Muscle layer of colon (tissue), 2 donors: ENCODE measurements at regions not wholly inside any gene's neighbourhood (a gene's known extent, or its start where the extent isn't known, plus 50 kb on each side); places are given as distances from the start of the nearest gene placed in this dataset.

Experiments used
- H3K27ac ChIP-seq: one replicate; pipeline ENCODE4 v1.7.0; 2013; ENCODE audit warnings: low read depth, mild to moderate bottlenecking, low read length, moderate library complexity
- H3K27me3 ChIP-seq, 2 donors: one replicate each; pipeline ENCODE4 v1.7.0; 2013; ENCODE audit warnings: low read length in 2 of 2, mild to moderate bottlenecking in 2 of 2; ENCODE audit not compliant: insufficient read depth in 2 of 2, control insufficient read depth in 1 of 2
- H3K36me3 ChIP-seq: one replicate; pipeline ENCODE4 v1.7.0; 2013; ENCODE audit warnings: mild to moderate bottlenecking, low read length; ENCODE audit not compliant: insufficient read depth
- H3K4me1 ChIP-seq: one replicate; pipeline ENCODE4 v1.7.0; 2013; ENCODE audit warnings: mild to moderate bottlenecking, low read length; ENCODE audit not compliant: insufficient read depth
- H3K4me3 ChIP-seq, 2 donors: one replicate each; pipeline ENCODE4 v1.7.0; 2013; ENCODE audit warnings: low read length in 2 of 2, low read depth in 1 of 2, mild to moderate bottlenecking in 1 of 2, moderate library complexity in 1 of 2
- H3K9ac ChIP-seq: one replicate; pipeline ENCODE4 v1.7.0; 2013; ENCODE audit warnings: low read length
- H3K9me3 ChIP-seq: one replicate; pipeline ENCODE4 v1.7.0; 2013; ENCODE audit warnings: mild to moderate bottlenecking, low read length
- donor health status: abdominal sarcoma.
- donor health status: Adenocarcinoma of cecum.

- H3K9ac ChIP-seq, result no peak overlapping the region
- H3K27ac ChIP-seq, result no peak overlapping the region
- H3K36me3 ChIP-seq, result no peaks in the 10 kb centered on the region
- H3K9me3 ChIP-seq, result no peaks in the 10 kb centered on the region
- H3K27me3 ChIP-seq, result no peaks in the 10 kb centered on the region
- H3K4me3 ChIP-seq, result no peak overlapping the region
- no peaks in the 10 kb centered on the region for H3K4me1 ChIP-seq
Observed at GRCh38 chr12:98037401-98038140, 477.8 kb upstream of the TMPO start.

- Histone ChIP-seq H3K27me3 (no peaks in the 10 kb centered on the region), H3K9me3 (no peaks in the 10 kb centered on the region), H3K27ac (no peak overlapping the region)
Observed at GRCh38 chr12:98042668-98043067, 472.7 kb upstream of the TMPO start.

GRCh38 chr12:98045395-98045794 lies 470.0 kb upstream of the TMPO start:
- Histone ChIP-seq H3K27ac (no peak overlapping the region), H3K27me3 (no peaks in the 10 kb centered on the region), H3K36me3 (no peaks in the 10 kb centered on the region), H3K9me3 (no peaks in the 10 kb centered on the region), H3K4me1 (no peaks in the 10 kb centered on the region), H3K4me3 (no peak overlapping the region), H3K9ac (no peak overlapping the region)

More at GRCh38 chr12:98042668-98043067, 472.7 kb upstream of the TMPO start:
- no peaks in the 10 kb centered on the region for H3K36me3 ChIP-seq
- no peaks in the 10 kb centered on the region for H3K4me1 ChIP-seq
- no peak overlapping the region for H3K4me3 ChIP-seq
- H3K9ac ChIP-seq, result no peak overlapping the region

- Histone ChIP-seq H3K4me3 (no peak overlapping the region), H3K27me3 (no peaks in the 10 kb centered on the region), H3K9me3 (no peaks in the 10 kb centered on the region), H3K27ac (no peak overlapping the region), H3K36me3 (no peaks in the 10 kb centered on the region), H3K9ac (no peak overlapping the region), H3K4me1 (no peaks in the 10 kb centered on the region)
Observed at GRCh38 chr12:98048326-98048725, 467.1 kb upstream of the TMPO start.

- Histone ChIP-seq H3K9ac (no peak overlapping the region), H3K9me3 (no peaks in the 10 kb centered on the region), H3K4me1 (peaks cover 4% of the 10 kb centered on the region), H3K4me3 (no peak overlapping the region), H3K27ac (no peak overlapping the region), H3K36me3 (no peaks in the 10 kb centered on the region), H3K27me3 (no peaks in the 10 kb centered on the region)
Observed at GRCh38 chr12:98053202-98053601, 462.2 kb upstream of the TMPO start.

GRCh38 chr12:98057701-98058100 lies 457.7 kb upstream of the TMPO start:
- Histone ChIP-seq H3K36me3 (no peaks in the 10 kb centered on the region), H3K27me3 (no peaks in the 10 kb centered on the region), H3K9ac (no peak overlapping the region), H3K4me1 (peaks cover 24% of the 10 kb centered on the region), H3K27ac (no peak overlapping the region), H3K4me3 (no peak overlapping the region), H3K9me3 (no peaks in the 10 kb centered on the region)

GRCh38 chr12:98058213-98058612 lies 457.2 kb upstream of the TMPO start:
- Histone ChIP-seq H3K27ac (no peak overlapping the region), H3K9me3 (no peaks in the 10 kb centered on the region), H3K36me3 (no peaks in the 10 kb centered on the region), H3K4me1 (peaks cover 24% of the 10 kb centered on the region), H3K4me3 (no peak overlapping the region), H3K9ac (no peak overlapping the region), H3K27me3 (no peaks in the 10 kb centered on the region)

GRCh38 chr12:98058838-98059237 lies 456.6 kb upstream of the TMPO start:
- H3K36me3 ChIP-seq, result no peaks in the 10 kb centered on the region
- H3K27me3 ChIP-seq, result no peaks in the 10 kb centered on the region
- H3K27ac ChIP-seq, result no peak overlapping the region
- no peak overlapping the region for H3K9ac ChIP-seq
- H3K9me3 ChIP-seq, result no peaks in the 10 kb centered on the region
- H3K4me3 ChIP-seq, result no peak overlapping the region
- peaks cover 24% of the 10 kb centered on the region for H3K4me1 ChIP-seq

- H3K9ac ChIP-seq, result no peak overlapping the region
- peaks cover 24% of the 10 kb centered on the region for H3K4me1 ChIP-seq
- no peak overlapping the region for H3K27ac ChIP-seq
- H3K36me3 ChIP-seq, result no peaks in the 10 kb centered on the region
- no peaks in the 10 kb centered on the region for H3K27me3 ChIP-seq
- no peaks in the 10 kb centered on the region for H3K9me3 ChIP-seq
- H3K4me3 ChIP-seq, result no peak overlapping the region
Observed at GRCh38 chr12:98059659-98060343, 455.6 kb upstream of the TMPO start.

GRCh38 chr12:98060411-98060810 lies 455.0 kb upstream of the TMPO start:
- H3K9ac ChIP-seq, result no peak overlapping the region
- no peaks in the 10 kb centered on the region for H3K9me3 ChIP-seq
- H3K36me3 ChIP-seq, result no peaks in the 10 kb centered on the region
- peak overlapping the region; percentile 18 for H3K27ac ChIP-seq
- no peaks in the 10 kb centered on the region for H3K27me3 ChIP-seq
- peaks cover 24% of the 10 kb centered on the region for H3K4me1 ChIP-seq
- no peak overlapping the region for H3K4me3 ChIP-seq

GRCh38 chr12:98062464-98063245 lies 452.7 kb upstream of the TMPO start:
- H3K36me3 ChIP-seq, result no peaks in the 10 kb centered on the region
- H3K9me3 ChIP-seq, result no peaks in the 10 kb centered on the region
- no peak overlapping the region for H3K9ac ChIP-seq
- H3K27ac ChIP-seq, result no peak overlapping the region
- H3K4me1 ChIP-seq, result peaks cover 24% of the 10 kb centered on the region
- no peaks in the 10 kb centered on the region for H3K27me3 ChIP-seq
- H3K4me3 ChIP-seq, result no peak overlapping the region
